Upper lobe of left lung (tissue), 4 donors: ENCODE measurements at regions not wholly inside any gene's neighbourhood (a gene's known extent, or its start where the extent isn't known, plus 50 kb on each side); places are given as distances from the start of the nearest gene placed in this dataset.

Source experiments
- EP300 ChIP-seq, 4 donors: sonication (generic); formaldehyde crosslinking; IDR thresholded peaks; one replicate each; pipeline ENCODE4 v1.5.1; 2017; ENCODE audit warnings: antibody characterized with exemption in 4 of 4, control low read depth in 2 of 4
- POLR2AphosphoS5 ChIP-seq, 2 donors: sonication (generic); formaldehyde crosslinking; IDR thresholded peaks; one replicate each; pipeline ENCODE4 v1.5.1; 2017; ENCODE audit warnings: antibody characterized with exemption in 2 of 2
- TF ChIP-seq, protein P1 (sequence below), 6 experiments: fragments of 450-650 bp in 4 of 6; fragments of 200-600 bp in 2 of 6; sonication (generic) in 2 of 6; IDR thresholded peaks; one replicate each; pipeline ENCODE4 v1.5.1; 2016 to 2019; ENCODE audit warnings: antibody characterized with exemption in 6 of 6

DNA sequence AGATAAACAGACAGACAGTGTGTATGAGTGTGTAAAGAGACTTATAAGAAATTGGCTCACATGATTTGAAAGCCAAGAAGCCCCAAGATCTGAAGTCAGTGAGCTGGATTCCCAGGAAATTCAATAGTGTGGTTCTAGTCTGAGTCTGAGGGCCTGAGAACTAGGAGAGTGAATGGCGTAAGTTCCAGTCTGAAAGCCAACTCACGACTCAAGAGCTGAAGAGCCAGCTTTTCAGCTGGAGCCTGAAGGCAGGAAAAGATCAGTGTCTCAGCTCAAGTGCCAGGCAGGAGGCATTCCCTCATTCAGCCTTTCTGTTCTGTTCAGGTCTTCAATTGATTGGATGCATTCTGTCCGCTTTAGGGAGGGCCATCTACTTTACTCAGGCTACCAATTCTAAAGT is 257.2 kb downstream of the PLPP3 start:
- TF ChIP-seq, protein P1, sequence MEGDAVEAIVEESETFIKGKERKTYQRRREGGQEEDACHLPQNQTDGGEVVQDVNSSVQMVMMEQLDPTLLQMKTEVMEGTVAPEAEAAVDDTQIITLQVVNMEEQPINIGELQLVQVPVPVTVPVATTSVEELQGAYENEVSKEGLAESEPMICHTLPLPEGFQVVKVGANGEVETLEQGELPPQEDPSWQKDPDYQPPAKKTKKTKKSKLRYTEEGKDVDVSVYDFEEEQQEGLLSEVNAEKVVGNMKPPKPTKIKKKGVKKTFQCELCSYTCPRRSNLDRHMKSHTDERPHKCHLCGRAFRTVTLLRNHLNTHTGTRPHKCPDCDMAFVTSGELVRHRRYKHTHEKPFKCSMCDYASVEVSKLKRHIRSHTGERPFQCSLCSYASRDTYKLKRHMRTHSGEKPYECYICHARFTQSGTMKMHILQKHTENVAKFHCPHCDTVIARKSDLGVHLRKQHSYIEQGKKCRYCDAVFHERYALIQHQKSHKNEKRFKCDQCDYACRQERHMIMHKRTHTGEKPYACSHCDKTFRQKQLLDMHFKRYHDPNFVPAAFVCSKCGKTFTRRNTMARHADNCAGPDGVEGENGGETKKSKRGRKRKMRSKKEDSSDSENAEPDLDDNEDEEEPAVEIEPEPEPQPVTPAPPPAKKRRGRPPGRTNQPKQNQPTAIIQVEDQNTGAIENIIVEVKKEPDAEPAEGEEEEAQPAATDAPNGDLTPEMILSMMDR (IDR thresholded peaks at IDR 0.05) = no peak
- TF ChIP-seq EP300 (IDR thresholded peaks at IDR 0.05) (no peak), POLR2AphosphoS5 (IDR thresholded peaks at IDR 0.05) (no peak)
